AG04450 (cell line): ENCODE measurements at regions not wholly inside any gene's neighbourhood (a gene's known extent, or its start where the extent isn't known, plus 50 kb on each side); places are given as distances from the start of the nearest gene placed in this dataset.

Experiments used
- CTCF ChIA-PET: fragments of 300-600, 350-600 bp; formaldehyde crosslinking; extraction: SDS; loops from one replicate; lab custom pipeline; 2022; ENCODE audit warnings: antibody characterized with exemption, inconsistent platforms; lab: Charles Lee
- POLR2A ChIA-PET: fragments of 350-600 bp; formaldehyde crosslinking; extraction: SDS; loops from one replicate; lab custom pipeline; 2021; ENCODE audit warnings: antibody characterized with exemption, inconsistent platforms; lab: Yijun Ruan, JAX
- DNase-seq: peaks from one replicate; pipeline ENCODE4 v3.0.0-alpha.2; 2011; ENCODE audit warnings: low read depth, low spot score
- H3K27ac ChIP-seq: one replicate; pipeline ENCODE4 v1.5.1; 2012; ENCODE audit warnings: low read depth, low read length, control low read depth
- H3K27me3 ChIP-seq: one replicate; pipeline ENCODE4 v1.6.0; 2012; ENCODE audit warnings: low read length; ENCODE audit not compliant: control insufficient read depth, insufficient read depth
- H3K4me3 ChIP-seq: 2 replicates; pipeline ENCODE4 v1.5.1; 2011; ENCODE audit warnings: mild to moderate bottlenecking, low read depth, low read length, control low read depth
- H3K9me3 ChIP-seq: 2 replicates; pipeline ENCODE4 v1.5.1; 2012; ENCODE audit warnings: low read length; ENCODE audit not compliant: control insufficient read depth, insufficient read depth
- CTCF ChIP-seq: IDR thresholded peaks from 2 replicates; pipeline ENCODE4 v1.5.1; 2011; ENCODE audit warnings: low read depth, low read length, control low read depth, inconsistent platforms

- H3K27me3 ChIP-seq = no peaks in the 10 kb centered on the region
- peaks cover 3% of the 10 kb centered on the region; the same call in 1 of the 2 replicates for H3K9me3 ChIP-seq
- no peak for DNase-seq
- no peak for TF ChIP-seq CTCF
- no peak overlapping the region for H3K4me3 ChIP-seq
- POLR2A ChIA-PET = interaction anchor here (1.7 kb wide), 1 partner anchor 101 kb away, joined by 5 read pairs; the partner anchor contains the start of gene ID2
- CTCF ChIA-PET = no interaction called here
- H3K27ac ChIP-seq = no peak overlapping the region
Measured at GRCh38 chr2:8580316-8581233, 101.3 kb upstream of the ID2 start.

GRCh38 chr2:8581234-8581561, 100.7 kb upstream of the ID2 start:
- Histone ChIP-seq H3K9me3 (peaks cover 3% of the 10 kb centered on the region; the same call in 1 of the 2 replicates), H3K27ac (no peak overlapping the region), H3K27me3 (no peaks in the 10 kb centered on the region), H3K4me3 (no peak overlapping the region)
- DNase-seq = no peak
- ChIA-PET POLR2A (interaction anchor here (1.7 kb wide), 1 partner anchor 101 kb away, joined by 5 read pairs; the partner anchor contains the start of gene ID2), CTCF (no interaction called here)
- TF ChIP-seq CTCF = no peak

- no peaks in the 10 kb centered on the region for H3K27me3 ChIP-seq
- no peak for DNase-seq
- H3K9me3 ChIP-seq = peaks cover 3% of the 10 kb centered on the region; the same call in 1 of the 2 replicates
- ChIA-PET CTCF (no interaction called here), POLR2A (interaction anchor here (1.7 kb wide), 1 partner anchor 100 kb away, joined by 5 read pairs; the partner anchor contains the start of gene ID2)
- H3K4me3 ChIP-seq = no peak overlapping the region
- H3K27ac ChIP-seq = no peak overlapping the region
- TF ChIP-seq CTCF = no peak
Measured at GRCh38 chr2:8581601-8582041, 100.2 kb upstream of the ID2 start.

- DNase-seq = no peak
- no peaks in the 10 kb centered on the region for H3K27me3 ChIP-seq
- no peak for TF ChIP-seq CTCF
- no peak overlapping the region for H3K4me3 ChIP-seq
- POLR2A ChIA-PET = interaction anchor here (1.7 kb wide), 1 partner anchor 100 kb away, joined by 5 read pairs; the partner anchor contains the start of gene ID2
- H3K9me3 ChIP-seq = peaks cover 3% of the 10 kb centered on the region; the same call in 1 of the 2 replicates
- CTCF ChIA-PET = no interaction called here
- no peak overlapping the region for H3K27ac ChIP-seq
Measured at GRCh38 chr2:8582191-8582590, 99.7 kb upstream of the ID2 start.
